GM21529 (cell line): ENCODE measurements at regions not wholly inside any gene's neighbourhood (a gene's known extent, or its start where the extent isn't known, plus 50 kb on each side); places are given as distances from the start of the nearest gene placed in this dataset.
"Not testable (repeated sequence)": the region's sequence is repeated elsewhere in the genome, so short reads cannot be mapped to it uniquely, and the experiment has no call there.

ENCODE experiments used
- ATAC-seq: cut with Tn5 transposase; IDR thresholded peaks from one replicate; pipeline ENCODE4 v1.9.1; 2021; ENCODE audit not compliant: unreplicated experiment

- no peak for ATAC-seq
Measured at GRCh38 chr10:2387672-2388071, 650.3 kb upstream of the ADARB2 start.

DNA sequence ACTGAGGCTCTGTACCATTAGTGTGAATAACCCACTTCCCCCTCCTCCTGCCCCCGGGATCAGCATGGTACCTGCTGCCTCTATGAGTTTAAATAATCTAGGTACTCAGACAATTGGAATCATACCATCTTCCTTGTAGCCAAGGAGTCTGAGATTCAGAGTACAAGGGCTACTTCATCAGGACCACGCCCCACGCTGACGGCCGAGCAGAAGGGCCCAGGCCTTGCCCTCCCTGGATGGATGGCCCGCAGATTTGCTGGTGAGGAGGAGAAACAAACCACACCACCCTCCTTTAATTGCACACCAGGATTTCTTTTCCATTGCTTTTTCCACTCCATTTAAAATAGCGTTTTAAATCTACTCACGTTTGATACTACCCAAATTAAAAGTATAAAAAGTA is 649.9 kb upstream of the ADARB2 start:
- no peak for ATAC-seq

- ATAC-seq: no peak
Measured at GRCh38 chr10:2380218-2380617, 642.9 kb upstream of the ADARB2 start.

- ATAC-seq: no peak
Measured at GRCh38 chr10:2367083-2367482, 629.8 kb upstream of the ADARB2 start.

DNA sequence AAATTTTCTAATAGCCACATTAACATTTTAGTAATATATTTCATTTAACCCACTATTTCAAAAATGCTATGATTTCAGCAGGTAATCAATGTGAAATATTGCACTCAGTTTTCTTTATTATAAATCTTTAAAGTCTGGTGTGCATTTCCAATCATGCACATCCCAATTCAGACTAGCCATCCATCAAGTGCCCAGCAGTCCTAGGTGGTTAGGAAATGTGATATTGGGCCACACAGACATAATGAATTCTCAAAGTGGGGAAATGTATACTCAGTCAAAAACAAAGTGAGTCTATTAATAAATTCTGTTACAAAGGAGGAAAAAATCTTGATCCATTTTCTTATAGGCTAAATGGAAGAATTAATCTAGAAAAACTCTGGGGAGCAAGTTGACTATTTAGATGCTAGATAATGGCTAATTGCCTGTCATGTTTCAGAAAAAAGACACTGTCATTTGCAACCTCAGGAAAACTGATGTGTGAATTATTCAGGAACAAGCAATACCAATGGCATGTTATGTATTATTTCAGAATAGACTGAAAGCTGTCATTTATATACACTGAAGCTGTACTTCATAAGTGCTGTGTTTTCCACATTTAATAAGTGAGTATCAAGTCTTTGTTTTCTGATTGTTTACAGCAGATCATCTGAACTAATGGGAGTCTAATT is 629.1 kb upstream of the ADARB2 start:
- no peak for ATAC-seq

GRCh38 chr10:2362331-2362730 is 625.0 kb upstream of the ADARB2 start:
- ATAC-seq: no peak

DNA sequence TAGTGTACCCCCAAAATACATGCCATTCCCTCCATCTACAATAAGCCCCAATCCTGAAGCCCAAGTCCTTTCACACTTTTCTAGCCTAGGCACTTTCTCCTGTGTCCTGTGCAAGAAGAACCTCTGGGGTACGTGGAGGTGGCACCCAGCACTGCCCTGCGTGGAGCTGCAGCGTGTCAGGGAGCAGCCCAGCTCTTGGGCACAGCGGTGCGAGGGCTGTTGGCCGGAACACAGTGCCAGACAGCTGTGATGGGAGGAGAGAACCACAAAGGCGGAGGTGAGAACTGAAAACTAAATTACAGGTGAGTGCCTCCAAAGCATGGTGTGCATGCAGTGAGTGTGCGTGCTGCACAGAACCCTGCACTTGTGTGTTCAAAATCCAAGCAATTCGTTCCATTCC is 621.3 kb upstream of the ADARB2 start:
- no peak for ATAC-seq

DNA sequence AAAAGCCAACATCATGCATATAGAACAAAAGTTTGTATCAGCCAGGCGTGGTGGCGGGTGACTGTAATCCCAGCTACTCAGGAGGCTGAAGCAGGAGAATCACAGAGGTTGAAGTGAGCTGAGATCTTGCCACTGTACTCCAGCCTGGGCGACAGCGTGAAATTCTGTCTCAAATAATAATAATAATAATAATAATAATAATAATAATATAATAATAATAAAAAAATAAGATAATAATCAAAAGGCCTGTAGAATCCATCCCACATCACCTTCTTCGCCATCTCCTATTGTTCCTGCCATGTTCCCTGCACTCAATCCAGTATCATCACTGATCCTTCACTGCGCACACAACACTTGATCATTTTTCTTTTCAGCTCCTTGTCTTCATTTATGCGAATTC is 619.3 kb upstream of the ADARB2 start:
- no peak for ATAC-seq

GRCh38 chr10:2351566-2351965 is 614.2 kb upstream of the ADARB2 start:
- no peak for ATAC-seq

GRCh38 chr10:2342206-2342605 is 604.9 kb upstream of the ADARB2 start:
- ATAC-seq: no peak

- ATAC-seq: no peak
Measured at GRCh38 chr10:2340831-2341647, 603.7 kb upstream of the ADARB2 start.

DNA sequence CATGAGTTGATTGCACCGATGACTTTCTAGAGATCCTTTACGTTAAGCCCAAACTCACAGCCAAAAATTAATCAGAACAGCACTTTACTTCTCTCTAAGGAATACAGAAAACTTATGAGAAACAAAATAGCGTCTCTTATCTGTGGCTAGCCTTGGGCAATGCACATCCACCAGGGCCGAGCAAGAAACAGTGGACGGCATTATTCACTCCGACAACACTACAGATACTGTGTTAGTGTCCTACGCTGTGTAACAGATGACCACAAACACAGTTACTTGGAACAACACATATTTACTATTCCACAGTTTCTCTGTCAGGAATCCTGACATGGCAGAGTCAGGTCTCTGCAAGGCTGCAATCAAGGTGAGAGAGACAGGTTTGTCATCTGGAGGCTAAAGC is 598.3 kb upstream of the ADARB2 start:
- no peak for ATAC-seq

DNA sequence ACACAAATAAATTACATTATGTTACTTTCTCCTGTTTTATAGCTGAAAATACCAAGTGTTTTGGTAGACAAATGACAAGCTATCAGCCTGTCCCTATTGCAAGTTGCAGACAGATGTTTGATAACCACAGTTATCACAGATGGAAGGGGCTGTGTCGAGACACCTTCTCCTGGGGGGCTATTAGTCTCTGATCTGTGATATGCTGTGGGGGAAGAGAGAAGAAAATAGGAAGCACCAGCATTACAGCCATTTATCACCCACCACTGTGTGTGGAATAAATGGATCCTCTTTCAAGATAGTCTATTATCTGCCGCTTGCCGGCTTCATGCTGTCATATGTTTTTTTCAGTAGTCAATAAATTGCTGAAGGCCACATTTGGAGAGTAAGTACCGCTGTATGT is 597.2 kb upstream of the ADARB2 start:
- no peak for ATAC-seq

GRCh38 chr10:2329082-2329481 is 591.8 kb upstream of the ADARB2 start:
- no peak for ATAC-seq

DNA sequence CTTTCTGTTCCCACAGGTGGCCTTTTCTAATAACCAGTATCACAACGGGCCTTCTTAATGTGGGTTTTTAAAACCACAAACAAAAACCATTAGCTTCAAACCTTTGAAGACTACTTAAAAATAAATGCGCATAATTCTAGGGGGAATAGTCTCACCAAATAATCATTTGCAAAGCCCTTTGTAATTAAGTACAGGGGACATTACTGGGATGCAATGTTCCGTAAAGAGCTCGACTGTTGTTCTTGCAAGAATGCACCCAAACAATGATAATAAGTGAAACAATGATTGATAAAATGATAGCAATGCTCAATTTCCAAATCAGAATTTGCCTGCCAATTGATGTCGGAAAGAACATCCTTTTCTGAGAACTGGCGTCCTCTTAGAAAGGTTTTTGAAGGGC is 589.1 kb upstream of the ADARB2 start:
- no peak for ATAC-seq

- ATAC-seq: not testable (repeated sequence)
Measured at GRCh38 chr10:2315045-2315485, 577.7 kb upstream of the ADARB2 start.

DNA sequence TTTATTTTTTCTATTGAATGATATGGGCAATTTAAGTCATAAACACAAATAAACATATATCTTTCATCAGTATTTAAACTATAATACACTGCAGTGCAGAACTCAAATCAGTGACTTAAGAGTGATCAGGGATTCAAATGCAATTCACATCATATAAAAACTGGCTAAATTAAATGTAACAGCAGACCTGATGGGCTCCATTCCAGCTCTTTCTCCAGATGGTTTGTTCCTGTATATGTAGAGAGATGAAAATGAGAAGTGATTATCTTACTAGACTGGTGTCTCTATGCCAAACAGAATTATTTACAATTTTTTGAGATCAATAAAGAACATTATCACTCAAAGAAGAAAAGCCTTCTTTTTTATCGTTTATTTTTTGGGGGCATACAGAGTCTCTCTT is 568.8 kb upstream of the ADARB2 start:
- no peak for ATAC-seq

DNA sequence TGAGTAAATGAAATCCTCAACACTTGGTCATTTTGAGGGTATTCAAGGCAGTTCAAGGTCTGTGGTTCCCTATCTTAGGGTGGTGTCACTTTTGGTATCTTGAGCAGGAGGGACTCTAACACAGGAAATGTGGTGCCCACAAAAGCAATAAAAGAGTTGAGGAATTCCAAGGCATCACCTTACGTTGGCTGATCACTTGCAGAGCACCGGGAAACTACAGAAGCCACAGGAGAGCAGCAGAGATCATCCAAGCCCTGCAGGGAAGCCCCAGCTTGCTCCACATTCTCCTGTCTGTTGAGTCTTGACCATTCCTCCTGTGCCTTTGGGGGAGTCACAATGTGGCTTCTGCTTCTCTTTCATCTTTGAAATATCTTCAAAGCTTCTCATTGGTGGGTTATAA is 565.8 kb upstream of the ADARB2 start:
- ATAC-seq: no peak

GRCh38 chr10:2301227-2301626 is 563.9 kb upstream of the ADARB2 start:
- no peak for ATAC-seq

- ATAC-seq: no peak
Measured at GRCh38 chr10:2300231-2300630, 562.9 kb upstream of the ADARB2 start.

DNA sequence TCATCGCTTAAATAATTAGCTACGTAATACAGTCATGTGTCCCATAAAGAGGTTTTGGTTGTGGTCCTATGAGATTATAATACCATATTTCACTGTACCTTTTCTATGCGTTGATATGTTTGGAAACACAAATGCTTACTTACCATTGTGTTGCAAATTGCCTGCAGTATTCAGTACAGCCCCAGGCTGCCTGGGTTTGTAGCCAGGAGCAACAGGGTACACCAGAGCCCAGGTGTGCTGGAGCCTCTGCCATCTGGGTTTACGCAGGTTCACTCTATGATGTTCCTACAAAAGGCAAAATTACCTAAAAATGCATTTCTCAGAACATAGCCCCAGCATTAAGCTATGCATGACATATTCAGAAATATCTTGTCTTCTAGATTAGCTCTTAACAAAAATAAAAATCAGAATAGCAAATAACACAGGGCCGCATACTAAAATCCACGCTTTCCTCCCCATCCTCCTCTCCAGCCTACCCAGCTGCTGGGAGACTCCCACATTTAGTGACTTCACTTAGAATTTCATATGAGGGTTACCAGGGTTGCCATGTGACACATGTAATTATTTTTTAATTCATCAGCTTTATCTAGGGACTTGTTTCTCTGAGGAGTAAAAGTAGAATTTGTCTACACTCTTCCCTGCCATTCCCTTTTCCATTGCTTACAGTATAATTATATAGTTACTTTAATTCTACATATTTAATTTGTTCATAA is 559.0 kb upstream of the ADARB2 start:
- ATAC-seq: no peak

DNA sequence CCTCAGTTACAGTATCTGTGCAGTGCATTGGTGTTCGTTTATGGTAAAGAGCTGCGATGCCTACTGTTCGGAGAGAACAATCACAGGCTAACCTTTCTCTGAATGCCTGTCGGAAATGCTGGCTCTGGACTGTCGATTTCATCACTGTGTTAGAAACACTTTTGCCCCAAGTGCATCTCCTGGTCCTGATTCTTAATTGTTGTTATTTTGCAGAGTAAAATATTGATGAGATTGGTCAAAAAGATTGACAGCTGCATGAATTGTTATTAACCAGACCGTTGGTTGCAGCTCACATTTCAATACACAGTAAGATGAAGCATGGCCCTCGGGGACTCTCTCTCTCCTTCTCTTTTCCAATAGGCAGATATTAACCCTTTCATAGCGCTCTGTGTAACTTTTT is 557.4 kb upstream of the ADARB2 start:
- no peak for ATAC-seq
